CD4-positive, alpha-beta T cell (primary cell): ENCODE measurements at regions not wholly inside any gene's neighbourhood (a gene's known extent, or its start where the extent isn't known, plus 50 kb on each side); places are given as distances from the start of the nearest gene placed in this dataset.

Source experiments
- ATAC-seq: fragments of 200-7000 bp; cut with Tn5 transposase; one replicate; pipeline ENCODE4 v1.10.0; 2022; ENCODE audit warnings: mild to moderate bottlenecking; ENCODE audit not compliant: poor library complexity
- CTCF ChIA-PET: fragments of 350-600 bp; sonication (Branson Sonifier 250); formaldehyde crosslinking; loops from one replicate; lab custom pipeline; 2021; ENCODE audit warnings: antibody characterized with exemption, inconsistent platforms; lab: Charles Lee
- POLR2A ChIA-PET: fragments of 350-600 bp; sonication (Branson Sonifier 250); formaldehyde crosslinking; loops from one replicate; lab custom pipeline; 2021; ENCODE audit warnings: antibody characterized with exemption, inconsistent platforms; lab: Charles Lee
- DNase-seq, 14 experiments: peaks; one replicate each; pipeline ENCODE4 v3.0.0-alpha.2; 2013 to 2020; ENCODE audit warnings: mixed read lengths in 2 of 14
- H3K27ac ChIP-seq, 2 donors: one replicate each; pipeline versions ENCODE4 v1.5.1 to v1.7.0; 2013; ENCODE audit warnings: low read length in 2 of 2, low read depth in 1 of 2, mild to moderate bottlenecking in 1 of 2
- H3K27me3 ChIP-seq, 2 experiments: 1 replicate in 1 of 2; 2 replicates in 1 of 2; pipeline versions ENCODE4 v1.6.1 to v1.7.0; 2013; ENCODE audit warnings: low read length in 2 of 2, control low read depth in 1 of 2, mild to moderate bottlenecking in 1 of 2, moderate library complexity in 1 of 2; ENCODE audit not compliant: insufficient read depth in 2 of 2, control insufficient read depth in 1 of 2
- H3K36me3 ChIP-seq: one replicate; pipeline ENCODE4 v1.6.1; 2013; ENCODE audit warnings: low read length, control low read depth; ENCODE audit not compliant: insufficient read depth
- H3K4me1 ChIP-seq: one replicate; pipeline ENCODE4 v1.6.1; 2013; ENCODE audit warnings: low read length, control low read depth; ENCODE audit not compliant: insufficient read depth
- H3K4me3 ChIP-seq: one replicate; pipeline ENCODE4 v1.5.1; 2013; ENCODE audit warnings: mild to moderate bottlenecking, low read length, moderate library complexity
- H3K9me3 ChIP-seq, 2 experiments: 1 replicate in 1 of 2; 2 replicates in 1 of 2; pipeline versions ENCODE4 v1.6.1 to v1.7.0; 2013; ENCODE audit warnings: low read length in 2 of 2, mild to moderate bottlenecking in 2 of 2, control low read depth in 1 of 2, moderate library complexity in 1 of 2; ENCODE audit not compliant: control insufficient read depth in 1 of 2, insufficient read depth in 1 of 2
- H3K27ac Mint-ChIP-seq: one replicate; pipeline ENCODE4 v1.8.0; 2020; ENCODE audit warnings: mixed read lengths
- H3K27me3 Mint-ChIP-seq: one replicate; pipeline ENCODE4 v1.8.0; 2021; ENCODE audit warnings: mixed read lengths
- H3K36me3 Mint-ChIP-seq: one replicate; pipeline ENCODE4 v1.8.0; 2021; ENCODE audit warnings: low read depth, mixed read lengths
- H3K4me1 Mint-ChIP-seq: one replicate; pipeline ENCODE4 v1.8.0; 2021; ENCODE audit warnings: low read depth, mixed read lengths
- H3K4me3 Mint-ChIP-seq: one replicate; pipeline ENCODE4 v1.8.0; 2020; ENCODE audit warnings: mild to moderate bottlenecking, mixed read lengths
- H3K9me3 Mint-ChIP-seq: one replicate; pipeline ENCODE4 v1.8.0; 2020; ENCODE audit warnings: mixed read lengths
- CTCF ChIP-seq: fragments of 200-600 bp; IDR thresholded peaks from one replicate; pipeline ENCODE4 v1.8.0; 2022; ENCODE audit warnings: antibody characterized with exemption, mild to moderate bottlenecking
- intact Hi-C, 2 experiments: fragments of 100-400 bp; cut with DNase I in 1 of 2; cut with micrococcal nuclease in 1 of 2; formaldehyde crosslinking; loops; one replicate each; pipeline versions ENCODE4 v1.15.1 to v1.9.0; 2023 to 2025; cut with DNase I, micrococcal nuclease

GRCh38 chr1:100629391-100629790 is 90.2 kb upstream of the VCAM1 start:
- H3K4me3 Mint-ChIP-seq = no peak overlapping the region
- intact Hi-C loops = no loop called here

GRCh38 chr1:100631015-100631551 is 88.5 kb upstream of the VCAM1 start:
- H3K27ac Mint-ChIP-seq = no peak overlapping the region

More at GRCh38 chr1:100629391-100629790, 90.2 kb upstream of the VCAM1 start:
- H3K4me3 ChIP-seq = no peak overlapping the region
- Mint-ChIP-seq H3K27me3 (peaks cover 5% of the 10 kb centered on the region), H3K36me3 (no peaks in the 10 kb centered on the region), H3K4me1 (no peaks in the 10 kb centered on the region), H3K9me3 (no peaks in the 10 kb centered on the region), H3K27ac (no peak overlapping the region)
- ChIA-PET CTCF (no interaction called here), POLR2A (no interaction called here)
- H3K27me3 ChIP-seq = peaks cover 0 to 3% of the 10 kb centered on the region in 2 experiments
- no peaks in the 10 kb centered on the region for H3K4me1 ChIP-seq
- H3K36me3 ChIP-seq = no peaks in the 10 kb centered on the region
- H3K27ac ChIP-seq = no peak overlapping the region
- TF ChIP-seq CTCF = no peak
- DNase-seq = no peak
- ATAC-seq = no peak
- no peaks in the 10 kb centered on the region for H3K9me3 ChIP-seq

GRCh38 chr1:100642826-100643225 is 76.7 kb upstream of the VCAM1 start:
- no peaks in the 10 kb centered on the region for H3K4me1 ChIP-seq
- no peaks in the 10 kb centered on the region for H3K36me3 Mint-ChIP-seq
- POLR2A ChIA-PET = no interaction called here
- H3K36me3 ChIP-seq = no peaks in the 10 kb centered on the region
- intact Hi-C loops = no loop called here
- no peak for TF ChIP-seq CTCF
- H3K4me3 Mint-ChIP-seq = no peak overlapping the region
- H3K27ac Mint-ChIP-seq = no peak overlapping the region
- no peak overlapping the region for H3K4me3 ChIP-seq
- no peak for DNase-seq
- H3K27ac ChIP-seq = no peak overlapping the region
- peaks cover 4 to 12% of the 10 kb centered on the region in 2 experiments for H3K27me3 ChIP-seq
- peaks cover 3% of the 10 kb centered on the region for H3K9me3 Mint-ChIP-seq
- no peaks in the 10 kb centered on the region for H3K4me1 Mint-ChIP-seq
- H3K9me3 ChIP-seq = peaks cover 0 to 9% of the 10 kb centered on the region in 2 experiments
- peaks cover 22% of the 10 kb centered on the region for H3K27me3 Mint-ChIP-seq
- ATAC-seq = no peak
- CTCF ChIA-PET = no interaction called here

More at GRCh38 chr1:100631015-100631551, 88.5 kb upstream of the VCAM1 start:
- peaks cover 15% of the 10 kb centered on the region for H3K27me3 Mint-ChIP-seq
- H3K4me1 Mint-ChIP-seq = no peaks in the 10 kb centered on the region
- peaks cover 4% of the 10 kb centered on the region for H3K9me3 Mint-ChIP-seq
- intact Hi-C loops = no loop called here
- peaks cover 0 to 3% of the 10 kb centered on the region in 2 experiments for H3K27me3 ChIP-seq
- H3K27ac ChIP-seq = no peak overlapping the region
- no peak overlapping the region for H3K4me3 ChIP-seq
- POLR2A ChIA-PET = no interaction called here
- H3K9me3 ChIP-seq = no peaks in the 10 kb centered on the region
- CTCF ChIA-PET = no interaction called here
- no peaks in the 10 kb centered on the region for H3K36me3 Mint-ChIP-seq
- no peak for TF ChIP-seq CTCF
- H3K4me3 Mint-ChIP-seq = no peak overlapping the region
- H3K4me1 ChIP-seq = no peaks in the 10 kb centered on the region
- DNase-seq = no peak
- no peak for ATAC-seq
- H3K36me3 ChIP-seq = no peaks in the 10 kb centered on the region
